ENCODE measurements at regions not wholly inside any gene's neighbourhood (a gene's known extent, or its start where the extent isn't known, plus 50 kb on each side); places are given as distances from the start of the nearest gene placed in this dataset.
"Not testable (repeated sequence)": the region's sequence is repeated elsewhere in the genome, so short reads cannot be mapped to it uniquely, and the experiment has no call there.

DNA sequence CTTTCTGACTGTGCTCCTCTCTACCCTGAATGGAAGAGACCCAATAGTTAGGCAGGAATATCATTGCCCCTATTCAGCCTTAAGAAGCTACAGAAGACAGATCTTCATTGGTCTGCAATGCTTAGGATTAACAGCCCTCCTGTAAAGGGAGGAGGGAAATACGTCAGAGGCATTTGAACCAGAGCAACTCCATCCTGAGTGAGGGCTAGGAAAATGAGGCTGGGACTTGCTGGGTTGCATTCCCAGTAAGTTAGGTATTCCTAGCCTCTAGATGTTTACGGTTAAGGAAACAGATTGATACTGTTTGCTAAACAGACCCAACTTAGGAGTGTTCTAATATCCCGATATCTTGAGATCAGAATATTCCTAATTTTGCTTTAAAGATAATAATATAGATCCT lies 63.5 kb downstream of the PCDH18 start:
- DNase-seq (ENCODE audit: low spot score) = no peak

- DNase-seq (ENCODE audit: low spot score) = no peak
These were observed 64.8 kb downstream of the PCDH18 start for GRCh38 chr4:137467537-137467936.

DNA sequence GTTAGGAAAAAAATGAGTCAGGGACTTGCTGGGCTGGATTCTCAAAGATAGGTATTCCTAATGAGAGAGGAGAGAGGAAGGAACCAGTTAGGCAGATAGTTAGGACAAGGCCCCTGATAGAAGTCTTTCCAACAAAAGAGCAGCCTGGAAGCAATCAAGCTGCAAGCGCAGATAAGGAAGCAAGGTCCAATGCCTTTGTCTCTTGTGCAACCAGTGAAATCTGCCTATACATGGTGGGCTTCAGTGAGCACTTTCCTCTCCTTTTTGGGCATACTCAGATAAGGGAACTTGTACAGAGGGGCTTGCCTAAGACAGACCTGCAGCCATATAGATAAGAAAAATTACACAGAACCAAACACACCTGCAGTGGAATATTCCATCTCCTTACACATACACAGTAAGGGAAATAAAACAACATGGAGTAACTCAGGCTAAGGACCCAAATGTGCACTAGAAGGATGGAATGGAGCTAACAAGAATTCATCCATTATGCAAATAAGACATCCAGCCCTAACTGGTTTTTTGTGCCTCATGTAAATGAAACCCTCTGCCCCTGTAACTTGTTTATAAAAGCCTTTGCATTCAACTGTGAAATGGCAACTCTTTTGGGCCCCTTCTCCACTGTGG lies 68.8 kb downstream of the PCDH18 start:
- DNase-seq (ENCODE audit: low spot score) = no peak

GRCh38 chr4:137455647-137456321 lies 76.5 kb downstream of the PCDH18 start:
- no peak for DNase-seq (ENCODE audit: low spot score)

DNA sequence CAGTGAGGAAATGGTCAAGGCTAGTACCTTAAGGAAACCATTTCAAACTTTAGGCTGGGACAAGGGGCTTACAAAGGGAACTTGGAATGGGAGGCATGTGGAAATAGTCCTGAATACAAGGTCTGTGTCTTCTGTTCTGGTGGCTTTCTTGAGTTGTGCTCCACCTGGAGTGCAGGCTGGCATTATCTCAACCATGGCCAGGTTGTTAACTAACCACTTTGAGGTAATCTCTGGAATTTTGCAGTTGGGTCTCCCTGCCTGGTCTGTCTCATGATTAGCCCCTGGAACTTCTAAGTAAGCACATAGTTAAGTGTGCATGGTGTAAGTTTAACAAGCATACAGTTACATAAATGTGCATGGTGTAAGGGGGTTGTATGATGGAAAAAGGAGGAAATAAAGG lies 77.5 kb downstream of the PCDH18 start:
- no peak for DNase-seq (ENCODE audit: low spot score)

DNA sequence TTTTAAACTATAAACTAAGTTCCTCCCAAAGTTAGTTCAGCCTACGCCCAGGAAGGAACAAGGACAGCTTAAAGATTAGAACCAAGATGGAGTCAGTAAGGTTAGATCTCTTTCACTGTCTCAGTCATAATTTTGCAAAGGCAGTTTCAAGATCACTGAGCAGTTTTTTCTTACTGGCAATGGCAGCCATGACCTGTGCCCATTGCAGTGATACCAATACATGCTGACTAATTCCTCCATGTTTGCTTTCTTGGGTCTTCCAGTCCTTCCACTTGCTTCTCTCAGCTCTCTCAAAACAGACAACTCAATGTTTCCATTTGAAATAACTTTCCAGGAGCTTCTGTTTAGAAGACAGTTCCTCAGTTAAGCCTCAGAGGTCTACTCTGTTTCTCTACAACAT lies 79.5 kb downstream of the PCDH18 start:
- DNase-seq (ENCODE audit: low spot score) = no peak

DNA sequence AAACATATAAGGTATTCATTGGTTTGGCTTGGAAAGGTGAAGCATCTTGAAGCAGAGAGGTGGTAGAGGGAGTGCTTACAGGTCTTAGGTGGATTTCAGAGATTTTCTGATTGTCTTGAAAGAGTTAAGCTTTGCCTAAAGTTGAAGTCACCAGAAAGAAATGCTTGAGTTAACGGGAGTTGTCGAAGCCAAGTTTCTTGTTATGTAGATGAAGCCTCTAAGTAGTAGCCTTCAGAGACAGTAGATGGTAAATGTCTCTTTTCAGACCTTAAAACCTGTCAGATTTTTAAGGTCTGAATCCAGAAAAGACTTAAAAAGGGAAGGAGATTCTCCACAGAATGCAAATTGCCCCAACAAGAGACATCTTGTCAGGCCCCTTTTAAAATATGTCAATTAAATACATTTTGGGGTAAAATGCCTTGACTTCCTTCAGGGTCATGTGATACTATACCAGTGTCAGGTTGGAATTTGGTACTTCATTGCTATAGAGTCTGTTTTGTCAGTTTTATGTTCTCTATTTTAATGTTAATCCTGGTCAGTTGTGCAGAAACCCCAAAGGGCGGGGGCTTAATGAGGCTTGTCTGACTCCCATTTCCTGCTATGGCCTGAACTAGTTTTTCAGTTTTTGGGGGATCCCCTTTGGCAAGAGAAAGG lies 81.0 kb downstream of the PCDH18 start:
- no peak for DNase-seq (ENCODE audit: low spot score)

GRCh38 chr4:137448402-137448801 lies 83.9 kb downstream of the PCDH18 start:
- DNase-seq (ENCODE audit: low spot score) = no peak

DNA sequence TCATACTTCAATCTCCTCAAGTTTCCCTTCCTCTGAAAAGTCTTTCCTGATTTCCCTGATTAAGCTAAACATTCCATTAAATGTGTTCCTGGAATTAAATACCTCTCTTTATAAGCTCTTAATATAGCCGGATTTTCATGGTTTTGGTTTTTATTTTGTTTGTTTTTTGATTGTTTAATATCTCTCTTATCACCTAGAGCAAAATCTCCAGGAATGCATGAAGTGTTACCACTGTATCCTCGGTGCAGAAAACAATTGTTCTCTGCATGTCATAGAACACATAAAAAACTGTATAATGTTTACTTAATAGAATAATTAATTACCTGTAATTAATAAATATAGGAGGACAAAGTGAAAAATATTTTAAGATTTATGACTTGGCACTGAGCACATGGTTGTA lies 86.2 kb downstream of the PCDH18 start:
- no peak for DNase-seq (ENCODE audit: low spot score)

- DNase-seq (ENCODE audit: low spot score) = no peak
These were observed 89.1 kb downstream of the PCDH18 start for GRCh38 chr4:137443031-137443800.

DNA sequence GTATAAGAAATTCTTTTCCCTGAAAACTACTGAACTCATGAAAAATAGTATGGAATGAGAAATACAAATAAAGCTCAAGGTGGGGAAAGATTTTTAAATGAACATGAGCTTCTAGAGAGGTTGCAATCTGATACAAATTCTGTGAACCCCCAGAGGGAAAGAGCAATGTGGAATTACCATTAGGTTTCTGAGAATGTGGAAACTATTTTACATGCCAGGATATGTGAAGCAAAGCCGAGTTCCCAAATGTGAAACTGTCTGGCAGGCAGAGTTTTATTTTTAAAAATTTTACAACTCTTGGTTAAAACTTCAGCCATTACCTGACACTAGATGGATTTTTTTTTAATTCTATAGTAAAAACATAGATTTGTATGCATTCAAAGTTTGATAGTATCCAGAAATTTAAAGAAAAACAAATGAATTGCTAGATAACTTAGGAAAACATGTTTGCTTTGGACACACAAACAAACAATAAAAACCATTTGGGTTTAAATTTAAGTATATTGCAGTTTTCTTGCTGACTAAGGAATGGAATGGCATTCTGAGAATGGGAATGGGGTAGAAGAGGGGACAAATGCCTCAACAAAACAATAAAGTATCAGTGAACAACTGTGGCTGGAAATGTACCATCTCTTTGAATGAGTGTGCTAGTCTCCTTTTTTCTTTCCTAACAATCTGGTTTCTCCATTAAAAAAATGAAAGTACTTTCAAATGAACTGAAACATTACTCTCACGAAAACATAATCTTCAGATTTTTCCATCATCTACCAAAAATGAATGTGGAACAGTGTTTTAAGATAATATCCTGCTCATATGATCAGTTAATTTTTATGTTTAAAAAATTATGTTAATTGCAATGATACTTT lies 99.6 kb downstream of the PCDH18 start:
- DNase-seq (ENCODE audit: low spot score) = peak; percentile 38

GRCh38 chr4:137430171-137430570 lies 102.1 kb downstream of the PCDH18 start:
- DNase-seq (ENCODE audit: low spot score) = no peak

- DNase-seq (ENCODE audit: low spot score) = no peak
These were observed 104.9 kb downstream of the PCDH18 start for GRCh38 chr4:137427411-137427810.

- no peak for DNase-seq (ENCODE audit: low spot score)
These were observed 107.0 kb downstream of the PCDH18 start for GRCh38 chr4:137425281-137425680.

- no peak for DNase-seq (ENCODE audit: low spot score)
These were observed 109.6 kb downstream of the PCDH18 start for GRCh38 chr4:137422666-137423065.

DNA sequence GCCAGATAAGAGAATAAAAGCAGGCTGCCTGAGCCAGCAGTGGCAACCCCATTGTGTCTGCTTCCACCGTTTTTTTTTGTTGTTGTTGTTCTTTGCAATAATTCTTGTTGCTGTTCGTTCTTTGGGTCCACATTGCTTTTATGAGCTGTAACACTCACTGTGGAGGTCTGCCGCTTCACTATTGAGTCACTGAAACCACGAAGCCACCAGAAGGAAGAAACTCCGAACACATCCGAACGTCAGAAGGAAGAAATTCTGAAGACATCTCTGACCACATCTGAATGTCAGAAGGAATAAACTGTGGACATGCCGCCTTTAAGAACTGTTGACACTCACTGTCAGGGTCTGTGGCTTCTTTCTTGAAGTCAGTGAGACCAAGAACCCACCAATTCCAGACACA lies 110.5 kb downstream of the PCDH18 start:
- DNase-seq (ENCODE audit: low spot score) = no peak

DNA sequence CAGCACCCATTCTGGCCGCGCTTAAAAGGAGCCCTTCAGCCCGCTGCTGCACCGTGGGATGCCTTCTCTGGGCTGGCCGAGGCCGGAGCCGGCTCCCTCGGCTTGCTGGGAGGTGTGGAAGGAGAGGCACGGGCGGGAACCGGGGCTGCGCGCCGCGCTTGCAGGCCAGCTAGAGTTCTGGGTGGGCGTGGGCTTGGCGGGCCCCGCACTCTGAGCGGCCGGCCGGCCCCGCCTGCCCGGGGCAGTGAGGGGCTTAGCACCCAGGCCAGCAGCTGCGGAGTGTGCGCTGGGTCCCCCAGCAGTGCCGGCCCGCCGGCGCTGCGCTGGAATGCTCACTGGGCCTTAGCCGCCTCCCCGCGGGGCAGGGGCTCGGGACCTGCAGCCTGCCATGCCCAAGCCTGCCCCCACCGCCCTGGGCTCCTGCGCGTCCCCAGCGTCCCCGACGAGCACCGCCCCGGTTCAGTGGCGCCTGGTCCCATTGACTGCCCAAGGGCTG lies 111.3 kb downstream of the PCDH18 start:
- DNase-seq (ENCODE audit: low spot score) = no peak

DNA sequence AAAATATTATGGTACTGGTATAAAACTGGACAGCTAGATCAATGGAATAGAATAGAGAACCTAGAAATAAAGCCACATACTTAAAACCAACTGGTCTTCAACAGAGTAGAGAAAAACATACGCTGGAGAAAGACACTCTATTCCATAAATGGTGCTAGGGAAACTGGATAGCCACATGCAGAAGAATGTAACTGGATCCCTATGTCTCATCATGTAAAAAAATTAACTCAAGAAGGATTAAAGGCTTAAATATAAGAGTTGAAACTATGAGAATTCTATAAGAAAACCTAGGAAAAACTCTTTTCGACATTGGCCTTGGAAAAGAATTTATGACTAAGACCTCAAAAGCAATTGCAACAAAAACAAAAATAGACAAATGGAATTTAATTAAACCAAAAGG lies 114.6 kb downstream of the PCDH18 start:
- DNase-seq (ENCODE audit: low spot score) = no peak

DNA sequence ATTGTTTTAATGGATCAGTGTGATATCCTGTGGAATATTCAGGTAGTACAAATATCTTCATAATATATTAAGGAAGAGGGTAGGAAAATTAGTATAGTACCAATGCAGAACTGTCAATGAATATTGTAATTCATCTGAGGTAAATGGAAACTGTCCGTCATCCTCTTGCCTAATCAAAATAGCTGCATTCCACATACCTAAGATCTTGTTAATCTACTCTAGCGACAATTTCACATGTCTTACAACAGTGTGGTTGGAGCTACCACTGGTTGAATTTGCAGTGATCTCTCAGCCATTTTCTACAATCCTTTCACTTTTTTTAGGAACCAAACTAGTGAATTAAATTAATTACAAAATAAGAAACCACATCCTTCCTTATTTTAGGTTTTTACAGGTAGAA lies 117.5 kb downstream of the PCDH18 start:
- DNase-seq (ENCODE audit: low spot score) = no peak

DNA sequence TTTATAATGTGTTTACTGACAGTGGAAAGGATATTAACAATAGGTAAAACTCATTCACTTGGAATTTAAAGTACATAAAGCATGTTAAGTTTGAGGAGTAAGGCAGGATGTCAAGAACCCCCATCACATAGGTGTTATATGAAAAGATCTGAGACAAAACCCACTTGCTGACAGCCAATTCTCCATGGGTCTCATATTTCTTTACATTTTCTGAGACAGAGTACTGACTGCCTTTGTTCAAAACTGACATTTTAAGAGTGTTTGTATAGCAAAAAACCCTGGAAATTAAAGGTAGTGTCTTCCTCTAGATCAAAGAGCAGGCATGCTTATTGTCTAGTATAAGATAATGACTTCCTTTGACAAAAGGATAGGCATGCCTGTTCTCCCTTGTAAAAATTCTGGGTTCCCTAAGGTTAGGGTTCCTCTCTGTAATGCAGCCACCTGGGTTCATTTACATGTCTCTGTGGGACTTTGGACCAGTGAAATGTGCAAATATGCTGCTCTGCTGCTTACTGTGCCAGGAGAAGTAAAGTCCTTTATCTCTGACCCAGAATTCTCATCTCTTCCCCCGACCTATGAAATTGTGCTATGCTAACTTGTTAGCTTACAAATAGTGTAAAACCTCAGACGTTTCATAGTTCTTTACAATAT lies 123.6 kb downstream of the PCDH18 start:
- DNase-seq (ENCODE audit: low spot score) = no peak

GRCh38 chr4:137405833-137406232 lies 126.5 kb downstream of the PCDH18 start:
- not testable (repeated sequence) for DNase-seq (ENCODE audit: low spot score)

All from AG08395 (cell line).